HEK293T (cell line): ENCODE measurements at regions not wholly inside any gene's neighbourhood (a gene's known extent, or its start where the extent isn't known, plus 50 kb on each side); places are given as distances from the start of the nearest gene placed in this dataset.

Experiments used
- CTCF ChIA-PET: fragments of 350-600 bp; formaldehyde crosslinking; extraction: SDS; loops from one replicate; lab custom pipeline; 2021; ENCODE audit warnings: antibody characterized with exemption, inconsistent platforms; lab: Yijun Ruan, JAX
- POLR2A ChIA-PET: fragments of 350-600 bp; formaldehyde crosslinking; extraction: SDS; loops from one replicate; lab custom pipeline; 2020; ENCODE audit warnings: antibody characterized with exemption, inconsistent platforms; lab: Yijun Ruan, JAX
- DNase-seq: peaks from one replicate; pipeline ENCODE4 v3.0.0; 2012; ENCODE audit warnings: mixed read lengths; ENCODE audit errors: extremely low spot score
- ARNT ChIP-seq: fragments of 450-650 bp; IDR thresholded peaks from 2 replicates; pipeline ENCODE4 v1.6.1; 2017; ENCODE audit warnings: mild to moderate bottlenecking
- BHLHE40 ChIP-seq: fragments of 450-650 bp; IDR thresholded peaks from 2 replicates; pipeline ENCODE4 v1.6.1; 2016; ENCODE audit warnings: mild to moderate bottlenecking, moderate library complexity, borderline replicate concordance
- CTBP1 ChIP-seq: fragments of 450-650 bp; IDR thresholded peaks from 2 replicates; pipeline ENCODE4 v1.6.1; 2016; ENCODE audit warnings: borderline replicate concordance
- ELF4 ChIP-seq: fragments of 450-650 bp; IDR thresholded peaks from 2 replicates; pipeline ENCODE4 v1.6.1; 2017; ENCODE audit warnings: antibody characterized with exemption
- FOXA1 ChIP-seq: fragments of 450-650 bp; IDR thresholded peaks from 2 replicates; pipeline ENCODE4 v1.6.1; 2016; ENCODE audit warnings: mild to moderate bottlenecking
- FOXK2 ChIP-seq: fragments of 450-650 bp; IDR thresholded peaks from 2 replicates; pipeline ENCODE4 v1.6.1; 2016; ENCODE audit warnings: mild to moderate bottlenecking
- FOXM1 ChIP-seq: fragments of 450-650 bp; IDR thresholded peaks from 2 replicates; pipeline ENCODE4 v1.6.1; 2017; ENCODE audit warnings: mild to moderate bottlenecking, borderline replicate concordance
- HDGF ChIP-seq: fragments of 450-650 bp; IDR thresholded peaks from 2 replicates; pipeline ENCODE4 v1.6.1; 2017; ENCODE audit warnings: antibody characterized with exemption, borderline replicate concordance
- L3MBTL2 ChIP-seq: fragments of 450-650 bp; conservative IDR thresholded peaks from 2 replicates; pipeline ENCODE4 v1.6.1; 2016; ENCODE audit warnings: mild to moderate bottlenecking
- LEF1 ChIP-seq: fragments of 450-650 bp; IDR thresholded peaks from 2 replicates; pipeline ENCODE4 v1.6.1; 2017; ENCODE audit warnings: mild to moderate bottlenecking, borderline replicate concordance
- NFRKB ChIP-seq: fragments of 450-650 bp; IDR thresholded peaks from 2 replicates; pipeline ENCODE4 v1.6.1; 2016; ENCODE audit warnings: mild to moderate bottlenecking, moderate library complexity
- PKNOX1 ChIP-seq: fragments of 450-650 bp; IDR thresholded peaks from 2 replicates; pipeline ENCODE4 v1.6.1; 2016
- SP1 ChIP-seq: fragments of 450-650 bp; IDR thresholded peaks from 2 replicates; pipeline ENCODE4 v1.6.1; 2017
- SUZ12 ChIP-seq: fragments of 450-650 bp; IDR thresholded peaks from 2 replicates; pipeline ENCODE4 v1.6.1; 2016; ENCODE audit warnings: mild to moderate bottlenecking
- TARDBP ChIP-seq: fragments of 450-650 bp; IDR thresholded peaks from 2 replicates; pipeline ENCODE4 v1.6.1; 2016
- ZNF384 ChIP-seq: fragments of 450-650 bp; IDR thresholded peaks from 2 replicates; pipeline ENCODE4 v1.6.1; 2016

- POLR2A ChIA-PET: no interaction called here
- DNase-seq: no peak
- CTCF ChIA-PET: interaction anchor here (0.9 kb wide), 1 partner anchor 212 kb away, joined by 3 read pairs; no protein-coding TSS in a partner anchor
- no peak for TF ChIP-seq SP1
- TF ChIP-seq TARDBP: no peak
Measured at GRCh38 chr21:35627462-35627861, 432.9 kb downstream of the SETD4 start.

- no peak for TF ChIP-seq SP1
- TF ChIP-seq LEF1: no peak
- TF ChIP-seq FOXK2: no peak
- no peak for DNase-seq
- CTCF ChIA-PET: no interaction called here
- POLR2A ChIA-PET: no interaction called here
Measured at GRCh38 chr21:35625576-35625975, 434.8 kb downstream of the SETD4 start.

GRCh38 chr21:35624901-35625300, 435.4 kb downstream of the SETD4 start:
- ChIA-PET POLR2A (no interaction called here), CTCF (no interaction called here)
- DNase-seq: no peak
- no peak for TF ChIP-seq FOXK2
- TF ChIP-seq BHLHE40: no peak
- TF ChIP-seq ELF4: no peak
- no peak for TF ChIP-seq SUZ12

- POLR2A ChIA-PET: no interaction called here
- DNase-seq: no peak
- TF ChIP-seq SP1 (no peak), HDGF (no peak), ELF4 (no peak), FOXA1 (no peak), BHLHE40 (no peak), PKNOX1 (no peak), CTBP1 (no peak), ARNT (no peak), LEF1 (no peak), TARDBP (no peak), FOXM1 (no peak)
- CTCF ChIA-PET: no interaction called here
Measured at GRCh38 chr21:35622612-35623011, 437.7 kb downstream of the SETD4 start.

- POLR2A ChIA-PET: no interaction called here
- no peak for TF ChIP-seq SUZ12
- no peak for TF ChIP-seq FOXK2
- no peak for TF ChIP-seq LEF1
- TF ChIP-seq ELF4: no peak
- no peak for TF ChIP-seq NFRKB
- TF ChIP-seq ZNF384: no peak
- TF ChIP-seq PKNOX1: no peak
- no peak for TF ChIP-seq FOXM1
- TF ChIP-seq L3MBTL2: no peak
- TF ChIP-seq CTBP1: no peak
- TF ChIP-seq BHLHE40: no peak
- TF ChIP-seq FOXA1: no peak
- no peak for TF ChIP-seq SP1
- no peak for TF ChIP-seq ARNT
- no peak for DNase-seq
- CTCF ChIA-PET: no interaction called here
Measured at GRCh38 chr21:35619184-35619583, 441.1 kb downstream of the SETD4 start.

- CTCF ChIA-PET: no interaction called here
- no peak for TF ChIP-seq HDGF
- TF ChIP-seq SUZ12: no peak
- no peak for TF ChIP-seq BHLHE40
- TF ChIP-seq LEF1: no peak
- TF ChIP-seq ZNF384: no peak
- no peak for TF ChIP-seq ARNT
- no peak for TF ChIP-seq CTBP1
- DNase-seq: no peak
- POLR2A ChIA-PET: no interaction called here
Measured at GRCh38 chr21:35617491-35617890, 442.8 kb downstream of the SETD4 start.

GRCh38 chr21:35616090-35616489, 444.2 kb downstream of the SETD4 start:
- no peak for TF ChIP-seq LEF1
- no peak for TF ChIP-seq ELF4
- no peak for TF ChIP-seq NFRKB
- no peak for TF ChIP-seq TARDBP
- no peak for TF ChIP-seq FOXK2
- TF ChIP-seq ARNT: no peak
- no peak for TF ChIP-seq SUZ12
- no peak for TF ChIP-seq HDGF
- TF ChIP-seq PKNOX1: no peak
- no peak for TF ChIP-seq L3MBTL2
- no peak for TF ChIP-seq ZNF384
- TF ChIP-seq FOXA1: no peak
- TF ChIP-seq SP1: no peak
- no peak for TF ChIP-seq BHLHE40
- TF ChIP-seq CTBP1: no peak
- TF ChIP-seq FOXM1: no peak
- ChIA-PET POLR2A (no interaction called here), CTCF (no interaction called here)
- no peak for DNase-seq

- no peak for TF ChIP-seq PKNOX1
- no peak for TF ChIP-seq NFRKB
- TF ChIP-seq LEF1: no peak
- TF ChIP-seq TARDBP: no peak
- no peak for TF ChIP-seq ZNF384
- TF ChIP-seq ARNT: no peak
- no peak for TF ChIP-seq FOXK2
- no peak for DNase-seq
- ChIA-PET POLR2A (no interaction called here), CTCF (no interaction called here)
Measured at GRCh38 chr21:35615325-35615724, 445.0 kb downstream of the SETD4 start.
